ENCODE measurements at regions not wholly inside any gene's neighbourhood (a gene's known extent, or its start where the extent isn't known, plus 50 kb on each side); places are given as distances from the start of the nearest gene placed in this dataset.
A peak's percentile ranks its signal among the peaks of the same experiment; 100 is the strongest.

GRCh38 chr3:141682921-141683320 lies 55.2 kb upstream of the RNF7 start:
- peaks cover 4% of the 10 kb centered on the region for H3K27me3 Mint-ChIP-seq (ENCODE audit: insufficient read depth, low read depth, poor library complexity)
- Histone ChIP-seq H4K20me1 (replicated peaks; ENCODE audit: insufficient read depth) (no peaks in the 10 kb centered on the region), H2AFZ (no peak overlapping the region), H3K27me3 (ENCODE audit: insufficient read depth) (no peaks in the 10 kb centered on the region), H3K4me2 (no peak overlapping the region), H3F3A (replicated peaks; ENCODE audit: low read depth) (no peaks in the 10 kb centered on the region), H3K9me2 (ENCODE audit: insufficient read depth) (peaks cover 13% of the 10 kb centered on the region; the same call in 1 of the 2 replicates), H3K79me2 (replicated peaks; ENCODE audit: insufficient read depth) (no peaks in the 10 kb centered on the region), H3K27ac (ENCODE audit: low read depth) (no peak overlapping the region), H3K4me1 (ENCODE audit: insufficient read depth) (peaks cover 14% of the 10 kb centered on the region), H3K36me3 (ENCODE audit: insufficient read depth) (no peaks in the 10 kb centered on the region), H3K4me3 (no peak overlapping the region)
- peaks cover 10% of the 10 kb centered on the region; the same call in 2 of the 3 replicates for H3K9me3 Mint-ChIP-seq
- DNase-seq (ENCODE audit: low spot score), result no peak
- peaks cover 21% of the 10 kb centered on the region for H3K4me1 Mint-ChIP-seq
- no peak overlapping the region for H3K27ac Mint-ChIP-seq
- no peak for ATAC-seq
- no peak overlapping the region for H3K4me3 Mint-ChIP-seq
- no peak for TF ChIP-seq NANOG (IDR thresholded peaks at IDR 0.05; ENCODE audit: borderline replicate concordance)
- no peak for TF ChIP-seq ETS1 (IDR thresholded peaks at IDR 0.05)
- no peak for TF ChIP-seq CREB1 (CRISPR knock-in tag; IDR thresholded peaks at IDR 0.05; ENCODE audit: low read depth)
- TF ChIP-seq EZH2 (IDR thresholded peaks at IDR 0.05; ENCODE audit: low read depth, unreplicated experiment), result no peak
- TF ChIP-seq JUNB (IDR thresholded peaks at IDR 0.05; ENCODE audit: unreplicated experiment), result no peak
- no peak for TF ChIP-seq REST (IDR thresholded peaks at IDR 0.05; ENCODE audit: unreplicated experiment)
- no peak for TF ChIP-seq STAT1 (IDR thresholded peaks at IDR 0.05; ENCODE audit: unreplicated experiment)
- no peak for TF ChIP-seq ZNF114 (CRISPR knock-in tag; IDR thresholded peaks at IDR 0.05)
- H3K36me3 Mint-ChIP-seq (ENCODE audit: low read depth), result no peaks in the 10 kb centered on the region; the same call in 1 of the 3 replicates

- Histone ChIP-seq H3F3A (replicated peaks; ENCODE audit: low read depth) (no peaks in the 10 kb centered on the region), H3K27ac (ENCODE audit: low read depth) (peak overlapping the region; percentile 70), H3K27me3 (ENCODE audit: insufficient read depth) (no peaks in the 10 kb centered on the region), H4K20me1 (replicated peaks; ENCODE audit: insufficient read depth) (no peaks in the 10 kb centered on the region), H3K4me1 (ENCODE audit: insufficient read depth) (peaks cover 14% of the 10 kb centered on the region), H3K79me2 (replicated peaks; ENCODE audit: insufficient read depth) (no peaks in the 10 kb centered on the region), H3K9me2 (ENCODE audit: insufficient read depth) (0 out of 2 replicates have a peak, but pooled peaks cover 13% of the 10 kb centered on the region), H2AFZ (no peak overlapping the region), H3K4me3 (no peak overlapping the region), H3K36me3 (ENCODE audit: insufficient read depth) (no peaks in the 10 kb centered on the region), H3K4me2 (no peak overlapping the region)
- DNase-seq (ENCODE audit: low spot score), result peak; percentile 38
- ATAC-seq, result no peak
- Mint-ChIP-seq H3K4me1 (peaks cover 21% of the 10 kb centered on the region), H3K27ac (peak overlapping the region; percentile 32; the same call in 1 of the 2 replicates), H3K9me3 (peaks cover 3% of the 10 kb centered on the region; the same call in 2 of the 3 replicates), H3K4me3 (no peak overlapping the region), H3K36me3 (ENCODE audit: low read depth) (no peaks in the 10 kb centered on the region; the same call in 1 of the 3 replicates), H3K27me3 (ENCODE audit: insufficient read depth, low read depth, poor library complexity) (peaks cover 4% of the 10 kb centered on the region)
- TF ChIP-seq STAT1 (IDR thresholded peaks at IDR 0.05; ENCODE audit: unreplicated experiment) (no peak), ZNF331 (CRISPR knock-in tag; IDR thresholded peaks at IDR 0.05; ENCODE audit: low read depth) (no peak), CTCF (conservative IDR thresholded peaks at IDR 0.05; ENCODE audit: low read depth in 2 of 2) (no peak), JUNB (IDR thresholded peaks at IDR 0.05; ENCODE audit: unreplicated experiment) (no peak), CREB1 (CRISPR knock-in tag; IDR thresholded peaks at IDR 0.05; ENCODE audit: low read depth) (no peak), ZNF114 (CRISPR knock-in tag; IDR thresholded peaks at IDR 0.05) (no peak), NANOG (IDR thresholded peaks at IDR 0.05; ENCODE audit: borderline replicate concordance) (peak; percentile 69; the same call in 1 of the 2 replicates), ETS1 (IDR thresholded peaks at IDR 0.05) (no peak)
These were observed 53.3 kb upstream of the RNF7 start for GRCh38 chr3:141684758-141685157.

Data from GM23338 (cell line).